GM12892 (cell line): ENCODE measurements at regions not wholly inside any gene's neighbourhood (a gene's known extent, or its start where the extent isn't known, plus 50 kb on each side); places are given as distances from the start of the nearest gene placed in this dataset.

ENCODE experiments used
- POLR2A ChIP-seq: IDR thresholded peaks from 2 replicates; pipeline ENCODE4 v1.6.1; 2011; ENCODE audit warnings: low read depth, low read length, control low read depth
- POLR2AphosphoS5 ChIP-seq: IDR thresholded peaks from 2 replicates; pipeline ENCODE4 v1.6.1; 2011; ENCODE audit warnings: low read depth, low read length, control low read depth

GRCh38 chr6:19549109-19549508 lies 288.1 kb upstream of the ID4 start:
- TF ChIP-seq POLR2A (no peak), POLR2AphosphoS5 (no peak)
